Esophagus (tissue), 2 donors: ENCODE measurements at regions not wholly inside any gene's neighbourhood (a gene's known extent, or its start where the extent isn't known, plus 50 kb on each side); places are given as distances from the start of the nearest gene placed in this dataset.

Experiments used
- H3K27ac ChIP-seq, 2 donors: one replicate each; pipeline ENCODE4 v1.5.1; 2013; ENCODE audit warnings: low read depth in 2 of 2, mild to moderate bottlenecking in 2 of 2, inconsistent platforms in 1 of 2, low read length in 1 of 2, moderate library complexity in 1 of 2
- H3K27me3 ChIP-seq, 2 donors: one replicate each; pipeline ENCODE4 v1.6.1; 2013; ENCODE audit warnings: low read length in 2 of 2, control low read depth in 1 of 2, mild to moderate bottlenecking in 1 of 2; ENCODE audit not compliant: insufficient read depth in 2 of 2, control insufficient read depth in 1 of 2
- H3K36me3 ChIP-seq, 2 donors: one replicate each; pipeline ENCODE4 v1.6.1; 2013; ENCODE audit warnings: low read length in 1 of 2; ENCODE audit not compliant: control insufficient read depth in 2 of 2, insufficient read depth in 2 of 2
- H3K4me1 ChIP-seq, 2 donors: one replicate each; pipeline ENCODE4 v1.6.1; 2013; ENCODE audit warnings: low read length in 1 of 2; ENCODE audit not compliant: control insufficient read depth in 2 of 2, insufficient read depth in 2 of 2
- H3K4me3 ChIP-seq, 2 donors: one replicate each; pipeline ENCODE4 v1.5.1; 2013; ENCODE audit warnings: low read length in 2 of 2, mild to moderate bottlenecking in 2 of 2, low read depth in 1 of 2, moderate library complexity in 1 of 2
- H3K9me3 ChIP-seq, 2 donors: one replicate each; pipeline ENCODE4 v1.6.1; 2013; ENCODE audit warnings: mild to moderate bottlenecking in 2 of 2, low read depth in 1 of 2, low read length in 1 of 2, moderate library complexity in 1 of 2; ENCODE audit not compliant: control insufficient read depth in 2 of 2, insufficient read depth in 1 of 2
- WGBS, 2 donors: extraction: QIAGEN DNeasy Blood & Tissue Kit; methylation state at CpG; one replicate each; pipeline ENCODE4 v1.1.7; 2013; 5-methylcytosine and 5-hydroxymethylcytosine counted together
- donor health status: healthy with polysubstance abuse.
- donor health status: Bipolar disorder and iron deficiency.

- H3K27ac ChIP-seq, result no peak overlapping the region
- no peak overlapping the region for H3K4me3 ChIP-seq
- no peaks in the 10 kb centered on the region for H3K27me3 ChIP-seq
- no peaks in the 10 kb centered on the region for H3K36me3 ChIP-seq
- 84 to 88% methylated on average over 37 of the region's 37 CpGs for WGBS, 2 donors
- H3K9me3 ChIP-seq, result no peaks in the 10 kb centered on the region
- no peaks in the 10 kb centered on the region for H3K4me1 ChIP-seq
Observed at GRCh38 chr22:48902001-48902869, 925.4 kb downstream of the BRD1 start.

- Histone ChIP-seq H3K36me3 (no peaks in the 10 kb centered on the region), H3K4me1 (no peaks in the 10 kb centered on the region), H3K9me3 (no peaks in the 10 kb centered on the region), H3K4me3 (no peak overlapping the region), H3K27me3 (no peaks in the 10 kb centered on the region), H3K27ac (no peak overlapping the region)
- WGBS, 2 donors, result 64 to 72% methylated on average over 12 of the region's 12 CpGs
Observed at GRCh38 chr22:48901324-48901723, 926.3 kb downstream of the BRD1 start.

- H3K36me3 ChIP-seq, result no peaks in the 10 kb centered on the region
Observed at GRCh38 chr22:48900626-48901025, 927.0 kb downstream of the BRD1 start.

GRCh38 chr22:48900327-48900597, 927.4 kb downstream of the BRD1 start:
- H3K27me3 ChIP-seq, result no peaks in the 10 kb centered on the region
- H3K9me3 ChIP-seq, result no peaks in the 10 kb centered on the region
- 56 to 58% methylated on average over 2 of the region's 2 CpGs for WGBS, 2 donors
- H3K36me3 ChIP-seq, result no peaks in the 10 kb centered on the region
- H3K4me3 ChIP-seq, result no peak overlapping the region
- H3K4me1 ChIP-seq, result no peaks in the 10 kb centered on the region
- H3K27ac ChIP-seq, result no peak overlapping the region

More at GRCh38 chr22:48900626-48901025, 927.0 kb downstream of the BRD1 start:
- Histone ChIP-seq H3K27ac (no peak overlapping the region), H3K27me3 (no peaks in the 10 kb centered on the region), H3K4me3 (no peak overlapping the region), H3K4me1 (no peaks in the 10 kb centered on the region), H3K9me3 (no peaks in the 10 kb centered on the region)
- 72 to 81% methylated on average over 9 of the region's 9 CpGs for WGBS, 2 donors

- no peaks in the 10 kb centered on the region for H3K9me3 ChIP-seq
- no peaks in the 10 kb centered on the region for H3K36me3 ChIP-seq
- WGBS, 2 donors, result 84% methylated on average over 42 of the region's 42 CpGs
- no peaks in the 10 kb centered on the region for H3K27me3 ChIP-seq
- no peak overlapping the region for H3K27ac ChIP-seq
- H3K4me3 ChIP-seq, result no peak overlapping the region
- H3K4me1 ChIP-seq, result no peaks in the 10 kb centered on the region
Observed at GRCh38 chr22:48899523-48900326, 927.9 kb downstream of the BRD1 start.

GRCh38 chr22:48898524-48899250, 929.0 kb downstream of the BRD1 start:
- Histone ChIP-seq H3K27ac (no peak overlapping the region), H3K9me3 (no peaks in the 10 kb centered on the region), H3K36me3 (no peaks in the 10 kb centered on the region), H3K4me3 (no peak overlapping the region), H3K4me1 (no peaks in the 10 kb centered on the region), H3K27me3 (no peaks in the 10 kb centered on the region)
- 78 to 79% methylated on average over 21 of the region's 21 CpGs for WGBS, 2 donors

- Histone ChIP-seq H3K4me1 (no peaks in the 10 kb centered on the region), H3K27ac (no peak overlapping the region), H3K36me3 (no peaks in the 10 kb centered on the region), H3K4me3 (no peak overlapping the region), H3K9me3 (no peaks in the 10 kb centered on the region), H3K27me3 (no peaks in the 10 kb centered on the region)
- 82 to 83% methylated on average over 14 of the region's 14 CpGs for WGBS, 2 donors
Observed at GRCh38 chr22:48897645-48898370, 929.9 kb downstream of the BRD1 start.

GRCh38 chr22:48896766-48897644, 930.7 kb downstream of the BRD1 start:
- 58 to 75% methylated on average over 33 of the region's 33 CpGs for WGBS, 2 donors
- H3K27ac ChIP-seq, result no peak overlapping the region
- no peak overlapping the region for H3K4me3 ChIP-seq
- no peaks in the 10 kb centered on the region for H3K36me3 ChIP-seq
- no peaks in the 10 kb centered on the region for H3K9me3 ChIP-seq
- H3K4me1 ChIP-seq, result no peaks in the 10 kb centered on the region
- H3K27me3 ChIP-seq, result no peaks in the 10 kb centered on the region
